ENCODE measurements at regions not wholly inside any gene's neighbourhood (a gene's known extent, or its start where the extent isn't known, plus 50 kb on each side); places are given as distances from the start of the nearest gene placed in this dataset.

- no TSS peak for BruUV-seq (replicated peaks)
- H3K4me1 ChIP-seq (ENCODE audit: insufficient read depth, low read length): no peaks in the 10 kb centered on the region
- DNase-seq (ENCODE audit: low spot score) (peak; percentile 11), FAIRE-seq (no peak), ATAC-seq (no peak)
- no peak overlapping the region for H3K9ac ChIP-seq (ENCODE audit: insufficient read depth, low read depth, low read length)
- no peak overlapping the region for H3K4me2 ChIP-seq (ENCODE audit: low read depth, low read length)
- WGBS (ENCODE audit: low lambda C conversion rate): 0% methylated on average over 1 of the region's 1 CpG
- POLR2A ChIA-PET: no interaction called here
- no peaks in the 10 kb centered on the region for H3K9me3 ChIP-seq (ENCODE audit: low read length)
- H3K79me2 ChIP-seq (ENCODE audit: insufficient read depth, low read length): no peaks in the 10 kb centered on the region
- H3K36me3 ChIP-seq (replicated peaks in 1 of 2; ENCODE audit: control insufficient read depth in 1 of 2, insufficient read depth in 2 of 2, low read length in 2 of 2): no peaks in the 10 kb centered on the region
- H2AFZ ChIP-seq (ENCODE audit: low read length): no peak overlapping the region
- intact Hi-C loops (cut with micrococcal nuclease; ENCODE audit: unreplicated experiment) (loop anchor here (1.0 kb wide), 2 partner anchors 820 to 925 kb away; no protein-coding TSS in a partner anchor), in situ Hi-C loops (cut with HindIII; ENCODE audit: extremely low pct_ligation_motif_present, low pct_unique_long_range_greater_than_20kb) (loop anchor here (5.0 kb wide), 1 partner anchor 818 kb away; no protein-coding TSS in a partner anchor)
- CTCF ChIA-PET (ENCODE audit: low intra/inter-chr PET ratio, low total read pairs): interaction anchor here (3.1 kb wide), 1 partner anchor 820 kb away, joined by 26 read pairs; no protein-coding TSS in a partner anchor
- no peaks in the 10 kb centered on the region; a peak in 2 of 5 replicates for H3K27me3 ChIP-seq (ENCODE audit: control insufficient read depth in 1 of 2, insufficient read depth in 2 of 2, low read length in 2 of 2)
- H3K4me3 ChIP-seq (replicated peaks in 1 of 3; ENCODE audit: insufficient read depth in 1 of 3, low read depth in 2 of 3, low read length in 3 of 3): no peak overlapping the region
- no peak overlapping the region for H3K27ac ChIP-seq (ENCODE audit: extremely low read length, insufficient read depth, low read length)
- peak; percentile 44 for TF ChIP-seq CTCF (CRISPR knock-in tag; IDR thresholded peaks at IDR 0.05)
- peak; percentile 55 for TF ChIP-seq SMC3 (IDR thresholded peaks at IDR 0.05; ENCODE audit: low read length)
- TF ChIP-seq STAG1 (CRISPR knock-in tag; IDR thresholded peaks at IDR 0.05): peak; percentile 71
- no peak for TF ChIP-seq SUZ12 (IDR thresholded peaks at IDR 0.05; ENCODE audit: low read depth, low read length)
- H4K20me1 ChIP-seq (ENCODE audit: insufficient read depth, low read length): 0 out of 2 replicates have a peak, but pooled peaks cover 2% of the 10 kb centered on the region
Measured at GRCh38 chr4:12729384-12729783, 754.8 kb downstream of the RAB28 start.

- no peaks in the 10 kb centered on the region for H3K9me3 ChIP-seq (ENCODE audit: low read length)
- H3K27ac ChIP-seq (ENCODE audit: extremely low read length, insufficient read depth, low read length): no peak overlapping the region
- H3K4me2 ChIP-seq (ENCODE audit: low read depth, low read length): peak overlapping the region; percentile 38; the same call in 1 of the 2 replicates
- H3K27me3 ChIP-seq (ENCODE audit: control insufficient read depth in 1 of 2, insufficient read depth in 2 of 2, low read length in 2 of 2): no peaks in the 10 kb centered on the region; a peak in 2 of 5 replicates
- H2AFZ ChIP-seq (ENCODE audit: low read length): no peak overlapping the region
- FAIRE-seq (no peak), DNase-seq (ENCODE audit: low spot score) (peak; percentile 3), ATAC-seq (peak; percentile 59; the same call in 2 of the 3 replicates)
- no peaks in the 10 kb centered on the region for H3K36me3 ChIP-seq (replicated peaks in 1 of 2; ENCODE audit: control insufficient read depth in 1 of 2, insufficient read depth in 2 of 2, low read length in 2 of 2)
- BruUV-seq (replicated peaks): no TSS peak
- 0 out of 2 replicates have a peak, but pooled peaks cover 2% of the 10 kb centered on the region for H4K20me1 ChIP-seq (ENCODE audit: insufficient read depth, low read length)
- H3K9ac ChIP-seq (ENCODE audit: insufficient read depth, low read depth, low read length): no peak overlapping the region
- no peak overlapping the region for H3K4me3 ChIP-seq (replicated peaks in 1 of 3; ENCODE audit: insufficient read depth in 1 of 3, low read depth in 2 of 3, low read length in 3 of 3)
- H3K4me1 ChIP-seq (ENCODE audit: insufficient read depth, low read length): no peaks in the 10 kb centered on the region
- ChIA-PET CTCF (ENCODE audit: low intra/inter-chr PET ratio, low total read pairs) (interaction anchor here (1.5 kb wide), 1 partner anchor 46 kb away, joined by 4 read pairs; no protein-coding TSS in a partner anchor), POLR2A (no interaction called here)
- no peaks in the 10 kb centered on the region for H3K79me2 ChIP-seq (ENCODE audit: insufficient read depth, low read length)
- in situ Hi-C loops (cut with HindIII; ENCODE audit: extremely low pct_ligation_motif_present, low pct_unique_long_range_greater_than_20kb): no loop called here
- 10% methylated on average over 5 of the region's 5 CpGs for WGBS (ENCODE audit: low lambda C conversion rate)
- intact Hi-C loops (cut with micrococcal nuclease; ENCODE audit: unreplicated experiment): loop anchor here (2.0 kb wide), 1 partner anchor 46 kb away; no protein-coding TSS in a partner anchor
- TF ChIP-seq ZBTB20 (CRISPR knock-in tag; IDR thresholded peaks at IDR 0.05; ENCODE audit: borderline replicate concordance, low read depth): no peak
- TF ChIP-seq USF2 (IDR thresholded peaks at IDR 0.05; ENCODE audit: low read depth, low read length): no peak
- no peak for TF ChIP-seq USF2 (CRISPR knock-in tag; IDR thresholded peaks at IDR 0.05; ENCODE audit: borderline replicate concordance)
- peak; percentile 58 for TF ChIP-seq CTCF (CRISPR knock-in tag; IDR thresholded peaks at IDR 0.05)
- TF ChIP-seq ZNF362 (CRISPR knock-in tag; IDR thresholded peaks at IDR 0.05; ENCODE audit: borderline replicate concordance): peak; percentile 69; the same call in 1 of the 2 replicates
- TF ChIP-seq MYNN (CRISPR knock-in tag; IDR thresholded peaks at IDR 0.05; ENCODE audit: low read depth): no peak
- TF ChIP-seq STAG1 (CRISPR knock-in tag; IDR thresholded peaks at IDR 0.05): peak; percentile 57
- peak; percentile 57; the same call in 1 of the 2 replicates for TF ChIP-seq SMC3 (IDR thresholded peaks at IDR 0.05; ENCODE audit: low read length)
Measured at GRCh38 chr4:12724510-12724909, 759.6 kb downstream of the RAB28 start.

Data from HepG2 (cell line).